Right cardiac atrium (tissue), 5 donors: ENCODE measurements at regions not wholly inside any gene's neighbourhood (a gene's known extent, or its start where the extent isn't known, plus 50 kb on each side); places are given as distances from the start of the nearest gene placed in this dataset.
A peak's percentile ranks its signal among the peaks of the same experiment; 100 is the strongest.
"Not testable (repeated sequence)": the region's sequence is repeated elsewhere in the genome, so short reads cannot be mapped to it uniquely, and the experiment has no call there.

ENCODE experiments used
- ATAC-seq, 2 donors: fragments of 200-7000 bp; cut with Tn5 transposase; one replicate each; pipeline versions ENCODE4 v1.8.0 to v1.9.1; 2020; ENCODE audit warnings: moderate library complexity in 2 of 2, mild to moderate bottlenecking in 1 of 2
- DNase-seq, 3 donors: peaks; one replicate each; pipeline ENCODE4 v3.0.0-alpha.2; 2020
- H3K27ac ChIP-seq: one replicate; pipeline ENCODE4 v1.5.1; 2013; ENCODE audit warnings: mild to moderate bottlenecking, low read length, control low read depth, moderate library complexity
- H3K27me3 ChIP-seq: one replicate; pipeline ENCODE4 v1.6.1; 2013; ENCODE audit not compliant: control insufficient read depth, insufficient read depth
- H3K4me1 ChIP-seq: one replicate; pipeline ENCODE4 v1.6.1; 2013; ENCODE audit warnings: low read length; ENCODE audit not compliant: control insufficient read depth, insufficient read depth
- H3K4me3 ChIP-seq: one replicate; pipeline ENCODE4 v1.5.1; 2013; ENCODE audit warnings: low read length, control low read depth
- H3K9me3 ChIP-seq: one replicate; pipeline ENCODE4 v1.6.1; 2013; ENCODE audit warnings: low read length; ENCODE audit not compliant: control insufficient read depth
- WGBS: extraction: QIAGEN DNeasy Blood & Tissue Kit; methylation state at CpG from one replicate; pipeline ENCODE4 v1.1.7; 2013; 5-methylcytosine and 5-hydroxymethylcytosine counted together
- intact Hi-C, 4 donors: fragments of 100-400 bp; cut with DNase I; formaldehyde crosslinking; loops; one replicate each; pipeline versions ENCODE4 v1.11.0 to v1.14.0; 2022 to 2023
- donor health status: healthy with polysubstance abuse.
- donor health status: DM: no; HTN: yes; CAD: no.
- donor health status: DM: no; HTN: no; CAD: no.
- donor health status: DM: no; HTN: yes; CAD: no; lungs with severe emphysema.
- donor health status: DM: yes; HTN: yes; CAD: no.

DNA sequence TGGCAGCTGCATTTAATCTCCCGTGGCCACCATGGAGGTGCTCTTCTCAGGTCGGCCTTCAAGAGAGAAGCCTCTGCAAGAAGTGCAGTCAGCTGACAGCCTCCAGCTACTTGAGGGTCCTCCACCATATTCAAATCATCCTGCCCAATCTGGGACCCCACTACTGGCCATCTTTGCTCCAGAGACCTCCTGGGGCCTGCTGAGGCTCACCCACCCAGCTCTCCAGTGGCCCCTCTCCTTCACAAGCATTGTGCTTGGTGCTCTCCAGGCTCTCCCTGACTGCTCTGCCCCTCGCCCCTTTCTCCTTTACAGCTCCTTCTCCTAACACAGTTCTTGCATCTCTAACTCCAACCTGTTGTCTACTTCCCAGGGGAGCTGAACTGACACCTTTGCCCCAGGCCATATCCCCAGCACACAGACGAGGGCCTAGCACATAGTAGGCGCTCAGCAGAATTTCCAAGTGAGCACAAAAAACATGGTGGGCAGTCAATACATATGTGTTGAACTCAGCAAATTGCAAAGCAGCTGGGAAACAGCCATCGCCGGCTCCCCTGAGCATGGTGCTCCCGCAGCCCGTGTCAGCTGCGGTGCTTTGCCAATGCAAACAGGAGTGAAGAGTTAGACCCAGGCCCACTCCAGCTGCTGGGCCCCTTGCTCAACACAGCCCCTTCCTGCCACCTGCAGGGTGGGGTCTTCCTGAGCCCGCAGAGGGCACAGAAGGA, 102.2 kb downstream of the TNFRSF13B start:
- WGBS = 85% methylated on average over 10 of the region's 11 CpGs
- H3K27me3 ChIP-seq, DNase-seq, H3K4me3 ChIP-seq, H3K9me3 ChIP-seq, H3K4me1 ChIP-seq, ATAC-seq, intact Hi-C loops, H3K27ac ChIP-seq: not testable (repeated sequence)

DNA sequence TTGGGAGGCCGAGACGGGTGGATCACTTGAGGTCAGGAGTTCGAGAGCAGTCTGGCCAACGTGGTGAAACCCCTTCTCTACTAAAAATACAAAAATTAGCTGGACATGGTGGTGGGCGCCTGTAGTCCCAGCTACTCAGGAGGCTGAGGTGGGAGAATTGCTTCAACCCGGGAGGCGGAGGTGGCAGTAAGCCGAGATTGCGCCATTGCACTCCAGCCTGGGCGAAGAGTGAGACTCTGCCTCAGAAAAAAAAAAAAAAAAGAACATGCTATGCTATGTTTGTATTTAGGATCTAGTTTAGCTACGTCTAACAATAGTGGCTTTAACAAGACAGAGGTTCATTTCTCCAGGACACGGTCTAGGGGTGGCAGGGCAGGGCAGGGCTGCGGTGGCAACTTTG, 103.3 kb downstream of the TNFRSF13B start:
- H3K27ac ChIP-seq, ATAC-seq, H3K4me3 ChIP-seq, H3K4me1 ChIP-seq, DNase-seq, intact Hi-C loops, H3K27me3 ChIP-seq, H3K9me3 ChIP-seq: not testable (repeated sequence)
- WGBS = 94% methylated on average over 13 of the region's 13 CpGs

DNA sequence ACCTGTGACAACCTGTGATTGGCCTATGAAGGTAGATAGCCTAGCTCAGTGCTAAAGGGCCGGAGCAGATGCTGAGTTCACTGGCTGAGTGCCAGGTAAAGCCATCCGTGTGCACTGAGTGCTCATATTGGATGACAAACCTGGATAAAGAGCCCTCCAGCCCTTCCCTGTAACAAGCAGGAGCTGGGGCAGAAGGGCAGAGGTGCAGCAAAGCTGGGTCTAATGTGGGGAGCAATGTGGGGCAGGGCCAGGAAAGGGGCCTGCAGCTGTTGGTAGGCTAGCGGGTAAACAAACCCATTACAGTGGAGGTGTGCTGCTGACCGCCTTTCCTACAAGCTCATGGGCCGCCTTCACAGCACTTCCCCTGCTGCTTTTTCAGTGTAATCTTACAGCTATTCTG, 104.4 kb downstream of the TNFRSF13B start:
- DNase-seq, H3K27ac ChIP-seq, ATAC-seq, H3K9me3 ChIP-seq, intact Hi-C loops, H3K27me3 ChIP-seq, H3K4me3 ChIP-seq, H3K4me1 ChIP-seq: not testable (repeated sequence)
- WGBS = 78% methylated on average over 3 of the region's 5 CpGs

DNA sequence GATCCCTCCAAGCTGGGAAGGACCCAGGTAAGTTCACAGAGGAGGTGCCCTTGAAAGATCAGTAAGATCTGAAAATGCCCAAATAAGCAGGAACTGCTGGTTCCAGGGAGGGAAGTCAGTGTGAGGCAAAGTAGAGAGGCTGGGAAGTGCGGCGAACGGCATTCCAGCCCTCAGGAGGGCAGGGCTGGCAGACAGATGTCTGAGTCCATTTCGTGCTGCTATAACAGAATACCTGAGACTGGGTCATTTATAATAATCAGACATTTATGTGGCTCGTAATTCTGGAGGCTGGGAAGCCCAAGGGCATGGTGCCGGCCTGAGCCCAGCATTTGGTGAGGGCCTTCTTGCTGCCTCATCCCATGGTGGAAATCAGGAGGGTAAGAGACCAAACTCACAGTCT, 105.1 kb downstream of the TNFRSF13B start:
- ATAC-seq, H3K9me3 ChIP-seq, H3K27me3 ChIP-seq, intact Hi-C loops, H3K27ac ChIP-seq, DNase-seq, H3K4me3 ChIP-seq, H3K4me1 ChIP-seq: not testable (repeated sequence)
- WGBS = 93% methylated on average over 6 of the region's 6 CpGs

GRCh38 chr17:16866436-16866835, 105.5 kb downstream of the TNFRSF13B start:
- no peaks in the 10 kb centered on the region for H3K4me1 ChIP-seq
- no peak overlapping the region for H3K27ac ChIP-seq
- DNase-seq (no peak), ATAC-seq (no peak)
- H3K4me3 ChIP-seq = no peak overlapping the region
- WGBS = 82% methylated on average over 8 of the region's 8 CpGs
- H3K9me3 ChIP-seq = no peaks in the 10 kb centered on the region
- intact Hi-C loops = no loop called here
- H3K27me3 ChIP-seq = no peaks in the 10 kb centered on the region

DNA sequence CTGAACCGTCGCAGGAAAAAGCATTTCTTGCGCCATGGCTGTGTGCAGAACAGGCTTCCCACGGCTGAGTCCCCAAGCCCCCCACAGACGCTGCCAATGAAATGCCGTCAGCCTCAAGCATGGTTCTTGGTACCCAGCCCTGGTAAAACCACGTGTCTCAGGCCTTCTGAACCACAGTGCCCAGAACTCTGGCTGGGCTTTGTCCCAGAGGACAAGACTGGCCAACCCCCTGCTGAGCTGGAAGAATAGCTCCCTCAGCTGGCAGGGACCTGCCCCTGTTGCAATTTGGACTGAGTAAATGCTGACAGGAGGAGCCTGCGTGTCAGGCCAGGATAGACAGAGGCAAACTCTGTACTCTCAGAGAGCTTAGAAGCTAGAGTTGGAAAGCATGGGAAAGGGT, 106.2 kb downstream of the TNFRSF13B start:
- H3K4me1 ChIP-seq, H3K27me3 ChIP-seq, H3K4me3 ChIP-seq, DNase-seq, intact Hi-C loops, H3K27ac ChIP-seq, H3K9me3 ChIP-seq: not testable (repeated sequence)
- WGBS = 80% methylated on average over 1 of the region's 8 CpGs
- ATAC-seq = peak; percentile 78

- intact Hi-C loops, H3K9me3 ChIP-seq, H3K27me3 ChIP-seq, H3K4me3 ChIP-seq, H3K27ac ChIP-seq, H3K4me1 ChIP-seq, DNase-seq: not testable (repeated sequence)
- ATAC-seq = peak; percentile 62 to 84
- 74% methylated on average over 6 of the region's 13 CpGs for WGBS
These were observed 106.8 kb downstream of the TNFRSF13B start for GRCh38 chr17:16865077-16865613.

- H3K4me1 ChIP-seq, intact Hi-C loops, H3K9me3 ChIP-seq, H3K27ac ChIP-seq, H3K27me3 ChIP-seq, DNase-seq, H3K4me3 ChIP-seq: not testable (repeated sequence)
- 69% methylated on average over 5 of the region's 11 CpGs for WGBS
- ATAC-seq = peak in 1 of 2 donors; percentile 52
These were observed 107.3 kb downstream of the TNFRSF13B start for GRCh38 chr17:16864462-16865076.

DNA sequence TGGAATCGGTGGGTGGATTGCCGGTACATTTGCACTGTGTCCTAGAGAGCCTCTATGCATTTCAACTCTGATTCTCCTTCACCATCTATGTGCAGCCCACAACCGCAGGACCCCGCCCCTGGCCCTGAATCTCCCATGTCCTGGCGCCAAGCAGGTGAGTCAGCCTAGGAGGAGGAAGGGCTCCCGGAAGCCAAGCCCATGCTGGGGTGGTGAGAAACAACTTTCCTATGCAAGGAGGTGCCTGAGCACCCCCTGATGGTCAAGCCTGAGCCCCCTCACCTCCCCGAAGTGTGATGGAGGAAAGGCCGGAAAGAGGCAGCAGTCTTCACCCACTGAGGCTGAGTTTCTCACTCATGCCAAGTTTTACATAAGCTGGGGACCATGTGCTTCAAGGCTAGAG, 110.8 kb downstream of the TNFRSF13B start:
- H3K4me1 ChIP-seq, DNase-seq, H3K4me3 ChIP-seq, H3K27ac ChIP-seq, H3K9me3 ChIP-seq, ATAC-seq, intact Hi-C loops, H3K27me3 ChIP-seq: not testable (repeated sequence)
- 89% methylated on average over 8 of the region's 8 CpGs for WGBS

- H3K4me1 ChIP-seq, H3K4me3 ChIP-seq, H3K27me3 ChIP-seq, intact Hi-C loops, H3K9me3 ChIP-seq, H3K27ac ChIP-seq, DNase-seq, ATAC-seq: not testable (repeated sequence)
- WGBS = 90% methylated on average over 9 of the region's 9 CpGs
These were observed 111.5 kb downstream of the TNFRSF13B start for GRCh38 chr17:16860467-16860866.

- H3K27ac ChIP-seq, H3K9me3 ChIP-seq, ATAC-seq, H3K4me3 ChIP-seq, H3K27me3 ChIP-seq, H3K4me1 ChIP-seq, DNase-seq, intact Hi-C loops: not testable (repeated sequence)
- 74% methylated on average over 2 of the region's 2 CpGs for WGBS
These were observed 112.4 kb downstream of the TNFRSF13B start for GRCh38 chr17:16859515-16859914.
